GM18520 (cell line): ENCODE measurements at regions not wholly inside any gene's neighbourhood (a gene's known extent, or its start where the extent isn't known, plus 50 kb on each side); places are given as distances from the start of the nearest gene placed in this dataset.
"Not testable (repeated sequence)": the region's sequence is repeated elsewhere in the genome, so short reads cannot be mapped to it uniquely, and the experiment has no call there.

ENCODE experiments used
- ATAC-seq: cut with Tn5 transposase; IDR thresholded peaks from one replicate; pipeline ENCODE4 v1.9.1; 2021; ENCODE audit not compliant: unreplicated experiment

DNA sequence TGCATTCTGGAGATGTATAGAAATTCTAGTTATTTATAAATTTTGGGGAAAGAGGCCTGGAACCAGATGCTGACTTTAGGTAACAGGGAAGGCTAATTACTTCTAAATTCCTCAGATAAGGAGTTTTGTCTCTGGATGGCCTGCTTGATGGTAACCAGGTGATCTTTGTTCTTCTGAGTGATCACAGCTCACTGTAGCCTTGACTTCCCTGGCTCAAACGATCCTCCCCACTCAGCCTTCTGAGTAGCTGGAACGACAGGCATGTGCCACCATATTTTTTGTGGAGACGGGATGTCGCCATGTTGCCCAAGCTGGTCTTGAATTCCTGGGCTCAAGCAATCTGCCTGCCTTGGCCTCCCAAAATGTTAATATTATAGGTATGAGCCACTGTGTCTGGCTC is 54.4 kb upstream of the MSH6 start:
- no peak for ATAC-seq

DNA sequence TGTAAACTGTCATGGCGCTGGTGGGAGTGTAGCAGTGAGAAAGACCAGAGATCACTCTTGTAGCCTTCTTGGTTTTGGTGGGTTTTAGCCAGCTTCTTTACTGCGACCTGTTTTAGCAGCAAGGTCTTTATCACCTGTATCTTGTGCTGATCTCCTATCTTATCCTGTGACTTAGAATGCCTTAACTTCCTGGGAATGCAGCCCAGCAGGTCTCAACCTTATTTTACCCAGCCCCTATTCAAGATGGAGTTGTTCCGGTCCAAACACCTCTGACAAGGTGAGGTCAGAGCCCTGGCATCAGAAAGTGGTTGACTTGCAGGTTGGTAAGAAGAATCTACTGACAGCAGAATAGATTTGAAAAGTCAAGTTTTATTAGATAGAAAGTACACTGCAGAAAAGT is 55.0 kb upstream of the MSH6 start:
- no peak for ATAC-seq

DNA sequence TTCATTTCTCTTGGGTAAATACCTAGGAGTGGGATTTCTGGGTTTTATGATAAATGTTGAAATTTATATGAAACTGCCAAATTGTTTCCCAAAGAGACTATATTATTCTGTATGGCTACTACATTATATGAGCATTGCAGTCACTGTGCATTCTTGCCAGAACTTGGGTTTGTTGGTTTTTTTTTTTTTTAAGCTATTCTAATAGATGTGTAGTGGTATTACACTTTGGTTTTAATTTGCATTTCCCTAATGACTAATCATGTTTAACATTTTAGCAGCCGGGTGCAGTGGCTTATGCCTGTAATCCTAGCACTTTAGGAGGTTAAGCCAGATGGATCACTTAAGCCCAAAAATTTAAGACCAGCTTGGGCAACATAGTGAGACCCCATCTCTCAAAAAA is 56.0 kb upstream of the MSH6 start:
- ATAC-seq, result not testable (repeated sequence)

DNA sequence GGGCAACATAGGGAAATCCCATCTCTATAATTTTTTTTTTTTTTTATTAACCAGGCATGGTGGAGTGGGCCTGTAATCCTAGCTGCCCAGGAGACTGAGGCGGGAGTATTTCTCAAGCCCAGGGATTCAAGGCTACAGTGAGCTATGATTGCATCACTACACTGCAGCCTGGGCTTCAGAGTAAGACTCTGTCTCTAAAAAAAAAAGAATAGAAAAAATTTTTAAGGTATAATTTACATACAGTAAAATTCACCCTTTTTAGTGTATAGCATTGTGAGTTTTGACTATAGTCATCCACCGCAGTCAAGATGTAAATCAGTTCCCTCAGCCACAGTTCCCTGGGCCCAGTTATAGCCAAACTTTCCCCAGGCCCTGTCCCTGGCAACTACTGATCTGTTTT is 57.1 kb upstream of the MSH6 start:
- peak; percentile 18 for ATAC-seq

DNA sequence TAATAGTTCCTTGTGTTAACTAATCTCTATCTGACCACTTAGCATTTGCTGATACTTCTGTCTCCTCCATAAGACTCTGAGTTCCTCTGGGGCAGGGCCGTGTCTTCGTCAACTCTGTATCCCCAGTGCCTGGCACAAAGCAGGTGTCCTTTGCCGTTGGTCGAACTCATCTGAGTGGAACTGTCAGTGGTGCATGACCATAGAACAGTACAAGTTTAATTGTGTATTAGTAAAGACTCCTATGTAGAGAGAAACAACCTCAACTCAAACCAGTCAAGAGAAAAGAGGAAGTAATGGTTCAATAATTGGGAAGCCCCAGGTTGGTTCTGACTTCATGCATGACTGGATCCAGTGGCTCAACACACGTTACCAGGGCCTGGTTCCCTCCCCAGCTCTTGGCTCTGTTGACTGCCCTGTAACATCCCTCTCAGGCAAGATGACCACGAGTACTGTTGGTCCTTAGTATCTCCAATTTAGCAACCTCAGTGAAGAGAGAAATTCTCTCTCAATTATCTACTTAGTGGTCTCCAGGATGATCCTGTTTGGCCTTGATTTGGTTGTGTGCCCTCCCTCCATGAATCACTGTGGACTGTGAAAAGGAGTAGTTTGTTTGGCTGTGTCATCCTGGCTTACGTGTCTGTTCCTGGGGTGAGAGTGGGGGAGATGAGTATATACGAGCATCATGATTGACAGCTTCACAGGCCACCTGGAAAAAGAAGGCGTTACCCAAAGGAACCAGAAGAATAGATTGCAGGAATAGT is 58.5 kb upstream of the MSH6 start:
- ATAC-seq, result peak; percentile 83

DNA sequence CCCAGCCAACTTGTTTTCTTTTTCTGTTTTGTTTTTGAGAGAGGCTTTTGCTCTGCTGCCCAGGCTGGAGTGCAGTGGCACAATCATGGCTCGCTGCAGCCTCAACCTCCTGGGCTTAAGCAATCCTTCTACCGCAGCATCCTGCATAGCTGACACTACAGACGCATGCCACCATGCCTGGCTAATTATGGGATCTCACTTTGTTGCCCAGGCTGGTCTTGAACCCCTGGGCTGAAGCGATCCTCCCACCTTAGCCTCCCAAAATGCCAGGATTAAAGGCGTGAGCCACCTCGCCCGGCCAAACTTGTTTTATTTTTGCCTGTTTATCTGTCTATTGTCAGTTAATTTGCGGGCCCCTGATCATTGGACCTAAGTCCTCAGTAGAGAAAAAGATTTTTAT is 61.6 kb upstream of the MSH6 start:
- no peak for ATAC-seq

DNA sequence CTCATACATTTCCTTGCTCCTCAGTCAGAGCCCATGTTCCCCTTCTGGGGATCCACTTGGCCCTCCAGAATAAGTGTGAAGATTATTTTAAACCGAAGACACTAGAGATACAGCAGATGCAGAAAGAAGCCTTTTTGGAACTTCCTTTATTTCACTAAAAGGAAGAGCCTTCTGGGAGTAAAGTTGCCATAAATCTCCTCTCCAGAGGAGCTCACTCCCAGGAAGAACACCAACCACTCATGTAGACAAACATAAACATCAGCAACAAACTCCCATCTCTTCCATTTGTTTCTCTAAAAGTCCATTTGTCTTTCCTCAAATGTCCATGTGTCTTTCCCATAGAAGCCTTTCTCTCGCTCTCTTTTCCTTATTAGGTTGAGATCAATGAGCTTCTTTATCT is 62.4 kb upstream of the MSH6 start:
- no peak for ATAC-seq

DNA sequence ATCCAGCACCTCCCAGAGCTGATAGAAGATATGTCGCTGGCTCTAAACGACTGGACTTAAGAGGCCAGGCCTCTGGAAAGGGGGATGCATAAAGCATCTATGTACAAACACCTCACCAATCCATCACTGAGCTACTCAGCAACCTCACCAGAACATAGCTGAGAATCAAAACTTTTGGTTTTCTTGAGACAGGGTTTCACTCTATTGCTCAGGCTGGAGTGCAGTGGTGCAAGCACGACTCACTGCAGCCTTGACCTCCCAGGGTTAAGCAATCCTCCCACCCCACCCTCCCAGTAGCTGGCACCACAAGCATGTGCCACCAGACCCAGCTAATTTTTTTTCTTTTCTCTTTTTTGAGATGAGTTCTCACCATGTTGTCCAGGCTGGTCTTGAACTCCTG is 62.9 kb upstream of the MSH6 start:
- ATAC-seq, result no peak

DNA sequence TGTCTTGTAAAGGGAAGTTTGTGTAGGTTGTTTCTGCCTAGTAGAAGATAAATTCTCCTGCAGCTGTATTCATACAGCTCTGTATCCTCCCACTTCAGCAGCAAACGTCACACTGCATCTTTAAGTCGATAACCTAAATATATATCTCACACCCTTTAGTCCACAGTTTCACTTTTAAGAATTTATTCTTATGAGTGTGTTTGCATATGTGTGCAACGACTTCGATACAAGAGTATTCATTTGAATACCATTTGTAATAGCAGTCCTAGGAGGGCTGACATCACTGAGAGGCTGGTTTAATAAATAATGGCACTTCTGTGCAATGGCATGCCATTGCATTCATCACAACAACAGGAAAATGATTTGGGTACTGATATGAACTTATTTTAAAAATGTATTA is 63.8 kb upstream of the MSH6 start:
- ATAC-seq, result peak; percentile 92

DNA sequence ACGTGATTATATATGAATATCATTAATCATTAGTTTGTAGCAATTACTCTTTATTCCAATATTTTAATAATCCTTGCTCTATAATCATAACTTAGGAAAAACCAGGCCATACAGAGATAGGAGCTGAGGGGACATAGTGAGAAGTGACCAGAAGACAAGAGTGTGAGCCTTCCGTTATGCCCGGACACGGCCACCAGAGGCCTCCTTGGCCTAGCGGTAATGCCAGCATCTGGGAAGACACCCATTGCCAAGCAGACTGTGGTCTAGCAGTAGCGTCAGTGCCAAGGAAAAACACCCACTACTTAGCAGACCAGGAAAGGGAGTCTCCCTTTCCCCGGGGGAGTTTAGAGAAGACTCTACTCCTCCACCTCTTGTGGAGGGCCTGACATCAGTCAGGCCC is 66.6 kb upstream of the MSH6 start:
- ATAC-seq, result not testable (repeated sequence)

DNA sequence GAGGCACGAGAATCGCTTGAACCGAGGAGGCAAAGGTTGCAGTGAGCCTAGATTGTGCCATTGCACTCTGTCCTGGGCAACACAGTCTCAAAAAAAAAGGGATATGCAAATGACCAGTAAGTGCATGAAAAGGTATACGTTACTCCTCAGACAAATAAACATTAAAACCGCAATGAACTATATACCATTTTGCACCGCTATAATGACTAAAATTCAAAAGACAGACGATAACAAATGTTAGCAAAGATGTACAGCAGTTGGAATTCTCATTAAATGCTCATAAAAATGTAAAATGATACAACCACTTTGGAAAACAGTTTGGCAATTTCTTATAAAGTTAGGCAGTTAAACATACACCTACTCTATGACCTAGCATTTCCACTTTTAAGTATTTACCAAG is 67.4 kb upstream of the MSH6 start:
- no peak for ATAC-seq

DNA sequence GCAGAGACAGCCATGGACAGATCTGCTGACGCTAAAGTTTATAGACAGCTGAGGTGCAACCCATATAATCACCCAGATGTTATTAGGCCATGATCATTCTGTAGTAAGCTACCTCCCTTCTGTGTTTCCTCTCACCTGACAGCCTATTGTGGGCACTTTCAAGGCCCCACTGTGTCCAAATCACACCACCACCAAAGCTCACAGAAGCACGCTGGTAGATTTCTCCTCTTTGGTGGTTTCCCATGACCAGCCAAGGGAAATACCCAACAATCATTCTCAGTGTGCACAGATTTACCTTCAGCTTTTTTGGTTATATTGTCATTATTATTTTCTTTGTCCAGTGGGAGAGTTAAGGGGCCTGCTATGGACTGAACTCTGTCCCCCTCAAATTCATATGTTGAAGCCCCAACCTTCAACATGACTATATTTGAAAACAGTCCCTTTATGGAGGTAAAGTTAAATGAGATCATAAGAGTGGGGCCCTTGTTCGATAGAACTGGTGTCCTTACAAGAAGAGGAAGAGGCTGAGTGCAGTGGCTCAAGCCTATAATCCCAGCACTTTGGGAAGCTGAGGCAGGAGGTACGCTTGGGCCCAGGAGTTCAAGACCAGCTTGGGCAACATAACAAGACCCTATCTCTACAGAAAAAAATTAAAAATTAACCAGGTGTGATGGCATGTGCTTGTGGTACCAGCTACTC is 74.0 kb upstream of the MSH6 start:
- ATAC-seq, result no peak

DNA sequence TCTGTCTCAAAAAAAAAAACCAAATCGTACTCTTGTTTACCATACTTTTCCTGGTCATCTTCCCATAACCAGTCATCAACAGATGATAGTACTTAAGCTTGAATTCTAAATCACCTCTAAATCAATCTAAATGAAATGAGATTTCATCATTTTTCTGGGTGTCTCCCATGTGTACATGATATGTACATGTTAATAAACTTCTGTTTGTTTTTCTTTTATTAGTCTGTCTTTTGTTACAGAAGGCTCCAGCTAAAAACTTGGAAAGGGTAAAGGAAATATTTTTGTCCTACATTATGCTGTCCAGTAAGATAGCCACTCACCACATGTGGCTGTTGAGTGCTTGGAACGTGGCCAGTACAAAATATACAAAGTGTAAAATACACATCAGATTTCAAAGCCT is 78.7 kb upstream of the MSH6 start:
- no peak for ATAC-seq

DNA sequence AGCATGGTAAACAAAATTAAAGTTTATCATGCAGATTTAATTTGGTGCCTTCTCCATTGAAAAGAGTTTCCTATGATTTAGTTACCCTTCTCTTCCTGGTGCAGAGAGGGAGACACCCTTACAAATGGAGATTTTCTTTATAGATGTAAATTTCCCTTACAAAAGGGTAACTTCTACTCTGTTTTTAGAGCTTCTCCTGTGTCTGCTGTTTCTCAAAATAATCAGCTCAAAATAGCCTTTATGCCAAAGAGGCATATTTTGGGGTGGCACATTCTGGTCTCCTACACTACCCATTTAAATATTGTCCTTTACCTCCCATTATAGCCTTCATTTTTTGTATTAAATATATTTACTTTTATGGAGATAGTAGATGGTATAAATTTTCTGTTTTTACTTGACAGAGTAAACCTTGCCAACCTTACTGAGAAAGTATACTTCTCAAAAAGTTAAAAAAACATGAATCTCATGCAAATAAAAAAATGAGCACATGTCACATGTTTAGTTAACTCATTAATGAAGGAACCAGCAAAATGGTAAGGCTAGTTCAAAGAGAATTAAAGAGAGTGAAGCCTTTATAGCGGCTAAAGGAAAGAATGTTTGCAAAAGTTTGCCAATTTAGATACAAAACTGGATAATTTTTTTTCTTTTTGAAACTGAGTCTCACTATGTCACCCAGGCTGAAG is 83.3 kb upstream of the MSH6 start:
- no peak for ATAC-seq

DNA sequence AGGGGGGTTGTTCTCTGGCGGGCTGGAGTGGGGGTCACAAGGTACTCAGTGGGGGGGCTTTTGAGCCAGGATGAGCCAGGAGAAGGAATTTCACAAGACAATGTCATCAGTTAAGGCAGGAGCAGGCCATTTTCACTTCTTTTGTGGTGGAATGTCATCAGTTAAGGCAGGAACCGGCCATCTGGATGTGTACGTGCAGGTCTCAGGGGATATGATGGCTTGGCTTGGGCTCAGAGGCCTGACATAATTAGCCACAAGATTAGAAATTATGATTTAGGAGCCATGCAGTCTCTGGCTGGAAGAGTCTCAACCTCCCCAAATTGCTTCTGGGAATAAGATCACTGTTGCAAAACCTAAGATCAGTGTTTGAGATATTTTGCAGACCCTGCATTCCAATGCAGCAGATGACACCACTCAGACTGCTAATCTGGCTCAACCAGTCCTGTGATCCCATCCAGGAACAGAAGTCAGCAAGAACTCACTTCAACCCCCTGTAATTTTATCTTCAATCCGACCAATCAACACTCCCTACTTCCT is 84.4 kb upstream of the MSH6 start:
- not testable (repeated sequence) for ATAC-seq

DNA sequence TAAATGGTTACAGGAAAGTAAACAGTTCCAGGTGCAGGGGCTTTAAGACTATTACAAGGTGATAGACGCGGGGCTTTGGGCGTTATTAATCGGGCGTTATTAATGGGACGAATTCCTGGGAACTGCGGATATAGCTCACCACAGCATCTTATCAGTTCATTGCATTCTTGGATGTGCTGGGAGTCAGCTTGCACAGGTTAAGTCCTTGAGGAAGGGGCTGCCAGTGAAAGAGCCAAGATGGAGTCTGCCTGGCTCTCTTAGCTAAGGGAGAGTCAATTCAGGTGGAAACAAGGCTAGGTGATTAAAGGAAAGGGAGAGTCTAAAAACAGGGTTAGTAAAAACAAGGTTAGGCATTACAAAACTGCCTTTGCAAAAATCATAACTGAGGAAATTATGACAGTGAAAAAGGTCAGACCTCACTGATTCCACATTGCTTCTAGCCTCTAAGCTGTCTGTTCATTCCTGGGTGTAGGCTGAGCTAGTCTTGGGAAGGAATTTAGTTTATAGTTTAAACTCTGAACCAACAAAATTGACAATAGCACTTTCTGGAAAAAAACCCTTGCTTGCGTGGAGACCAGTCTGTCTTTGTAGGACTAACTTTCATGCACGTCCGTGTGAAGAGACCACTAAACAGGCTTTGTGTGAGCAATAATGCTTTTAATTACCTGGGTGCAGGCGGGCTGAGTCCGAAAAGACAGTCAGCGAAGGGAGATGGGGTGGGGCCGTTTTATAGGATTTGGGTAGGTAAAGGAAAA is 85.1 kb upstream of the MSH6 start:
- ATAC-seq, result not testable (repeated sequence)

DNA sequence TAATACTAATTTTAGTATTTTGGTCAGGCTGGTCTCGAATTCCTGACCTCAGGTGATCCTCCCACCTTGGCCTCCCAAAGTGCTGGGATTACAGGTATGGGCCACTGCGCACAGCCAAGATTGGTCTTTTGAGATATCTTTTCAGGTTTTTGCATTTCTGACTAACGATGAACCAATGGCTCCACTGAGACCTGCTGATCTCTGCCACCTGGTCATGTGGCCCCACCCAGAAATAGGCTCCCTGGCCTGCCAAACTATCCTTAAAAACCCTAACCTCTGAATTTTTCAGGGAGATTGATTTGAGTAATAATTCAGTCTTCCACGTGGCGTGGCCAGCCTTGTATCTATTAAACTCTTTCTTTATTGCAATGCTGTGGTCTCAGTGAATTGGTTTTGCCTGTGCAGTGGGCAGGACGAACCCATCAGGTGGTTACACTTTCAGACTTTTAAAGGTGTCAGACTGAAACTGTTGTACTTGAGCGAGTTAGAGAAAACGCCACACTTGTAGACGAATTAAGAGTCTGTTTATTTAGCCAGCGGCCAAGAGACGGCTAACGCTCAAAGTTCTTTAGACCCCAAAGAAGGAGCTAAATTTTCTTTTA is 85.8 kb upstream of the MSH6 start:
- peak; percentile 67 for ATAC-seq

DNA sequence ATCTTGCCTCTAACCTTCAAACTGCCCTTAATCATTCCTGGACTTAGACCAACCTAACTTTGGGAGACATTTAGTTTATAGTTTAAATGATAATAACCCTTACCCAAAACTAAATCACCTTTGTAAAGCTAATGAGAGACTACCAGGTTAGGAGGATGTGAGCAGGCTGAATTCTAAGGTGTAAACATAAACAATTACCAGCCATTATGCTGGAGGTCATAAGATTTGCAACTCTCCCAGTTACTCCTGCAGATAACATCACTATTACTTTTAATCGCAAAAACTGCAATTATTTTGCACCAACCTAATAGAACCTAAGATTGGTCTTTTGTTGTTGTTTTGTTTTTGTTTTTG is 86.5 kb upstream of the MSH6 start:
- ATAC-seq, result no peak

DNA sequence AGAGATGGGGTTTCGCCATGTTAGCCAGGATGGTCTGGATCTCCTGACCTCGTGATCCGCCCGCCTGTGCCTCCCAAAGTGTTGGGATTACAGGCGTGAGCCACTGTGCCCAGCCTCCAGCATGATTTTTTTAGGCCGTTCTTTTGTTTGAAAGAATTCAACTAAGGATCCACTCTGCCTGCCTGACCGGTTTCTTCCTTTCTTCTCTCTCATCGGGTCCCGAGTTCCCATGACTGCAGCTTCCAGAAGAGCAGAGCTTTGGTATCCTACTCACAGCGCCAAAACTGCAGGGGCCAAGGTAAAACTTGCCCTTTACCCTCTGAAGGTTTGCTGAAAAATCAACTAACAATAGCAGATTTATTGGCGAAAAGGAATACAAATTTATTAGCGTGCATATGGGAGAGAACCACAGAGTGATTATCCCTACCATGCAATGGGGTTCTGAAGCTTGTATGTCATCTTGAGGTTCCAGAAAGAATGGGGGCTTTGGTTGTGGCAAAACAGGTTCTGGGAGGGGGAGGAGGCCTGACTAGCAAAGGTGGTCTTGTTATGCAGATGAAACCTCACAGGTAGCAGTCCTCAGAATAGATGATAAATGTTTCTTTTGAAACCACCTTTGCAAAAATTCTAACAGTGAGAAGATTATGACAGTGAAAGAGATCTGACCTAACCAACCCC is 87.0 kb upstream of the MSH6 start:
- no peak for ATAC-seq

DNA sequence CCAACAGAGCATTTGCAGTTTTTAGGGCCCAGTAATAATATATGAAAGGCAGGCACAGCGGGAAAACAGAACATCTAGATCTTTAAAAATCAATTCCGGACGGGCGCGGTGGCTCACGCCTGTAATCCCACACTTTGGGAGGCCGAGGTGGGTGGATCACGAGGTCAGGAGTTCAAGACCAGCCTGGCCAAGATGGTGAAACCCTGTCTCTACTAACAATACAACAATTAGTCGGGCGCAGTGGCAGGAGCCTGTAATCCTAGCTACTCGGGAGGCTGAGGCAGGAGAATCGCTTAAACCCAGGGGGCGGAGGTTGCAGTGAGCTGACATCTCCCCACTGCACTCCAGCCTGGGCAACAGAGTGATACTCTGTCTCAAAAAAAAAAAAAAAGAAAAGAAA is 88.5 kb upstream of the MSH6 start:
- not testable (repeated sequence) for ATAC-seq
